GM23248 (cell line): ENCODE measurements at regions not wholly inside any gene's neighbourhood (a gene's known extent, or its start where the extent isn't known, plus 50 kb on each side); places are given as distances from the start of the nearest gene placed in this dataset.
A peak's percentile ranks its signal among the peaks of the same experiment; 100 is the strongest.
"Not testable (repeated sequence)": the region's sequence is repeated elsewhere in the genome, so short reads cannot be mapped to it uniquely, and the experiment has no call there.

ENCODE experiments used
- DNase-seq: peaks from one replicate; pipeline ENCODE4 v3.0.0-alpha.2; 2015
- H2AFZ ChIP-seq: fragments of 200-600 bp; sonication (generic); 2 replicates; pipeline ENCODE4 v1.6.1; 2016; ENCODE audit warnings: antibody characterized with exemption
- H3F3A ChIP-seq: fragments of 200-600 bp; sonication (generic); 2 replicates; pipeline ENCODE4 v1.6.1; 2016; ENCODE audit warnings: mild to moderate bottlenecking, antibody characterized with exemption, mixed run types; ENCODE audit not compliant: insufficient read depth
- H3K27ac ChIP-seq: fragments of 200-600 bp; sonication (generic); 2 replicates; pipeline ENCODE4 v1.5.1; 2016; ENCODE audit warnings: mild to moderate bottlenecking
- H3K27me3 ChIP-seq: fragments of 200-600 bp; sonication (generic); replicated peaks from 2 replicates; pipeline ENCODE4 v1.6.1; 2016; ENCODE audit warnings: mild to moderate bottlenecking; ENCODE audit not compliant: insufficient read depth
- H3K36me3 ChIP-seq: fragments of 200-600 bp; sonication (generic); 2 replicates; pipeline ENCODE4 v1.6.1; 2016; ENCODE audit warnings: low read depth, mild to moderate bottlenecking
- H3K4me1 ChIP-seq: fragments of 200-600 bp; sonication (generic); 2 replicates; pipeline ENCODE4 v1.6.1; 2016; ENCODE audit warnings: mild to moderate bottlenecking; ENCODE audit not compliant: insufficient read depth
- H3K4me2 ChIP-seq: fragments of 200-600 bp; sonication (generic); one replicate; pipeline ENCODE4 v1.6.1; 2016; ENCODE audit warnings: mild to moderate bottlenecking; ENCODE audit not compliant: unreplicated experiment
- H3K4me3 ChIP-seq: fragments of 200-600 bp; sonication (generic); 2 replicates; pipeline ENCODE4 v1.5.1; 2016; ENCODE audit warnings: mild to moderate bottlenecking
- H3K79me2 ChIP-seq: fragments of 200-600 bp; sonication (generic); 2 replicates; pipeline ENCODE4 v1.6.1; 2016; ENCODE audit warnings: mild to moderate bottlenecking; ENCODE audit not compliant: insufficient read depth
- H3K9ac ChIP-seq: fragments of 200-600 bp; sonication (generic); 2 replicates; pipeline ENCODE4 v1.6.1; 2016; ENCODE audit warnings: mild to moderate bottlenecking
- H3K9me2 ChIP-seq: fragments of 200-600 bp; sonication (generic); 2 replicates; pipeline ENCODE4 v1.6.1; 2016; ENCODE audit warnings: mixed run types, mild to moderate bottlenecking, moderate library complexity; ENCODE audit not compliant: insufficient read depth
- H3K9me3 ChIP-seq: fragments of 200-600 bp; sonication (generic); one replicate; pipeline ENCODE4 v1.6.1; 2017; ENCODE audit warnings: low read depth
- H4K20me1 ChIP-seq: fragments of 200-600 bp; sonication (generic); 2 replicates; pipeline ENCODE4 v1.6.0; 2016; ENCODE audit not compliant: insufficient read depth
- EZH2 ChIP-seq: fragments of 200-600 bp; sonication (generic); IDR thresholded peaks from 2 replicates; pipeline ENCODE4 v1.6.1; 2018; ENCODE audit warnings: antibody characterized with exemption, mild to moderate bottlenecking; ENCODE audit not compliant: insufficient read depth, poor library complexity, severe bottlenecking
- EZH2phosphoT487 ChIP-seq: fragments of 200-600 bp; sonication (generic); IDR thresholded peaks from 2 replicates; pipeline ENCODE4 v1.6.1; 2018; ENCODE audit warnings: antibody characterized with exemption, moderate library complexity, mild to moderate bottlenecking, low read depth; ENCODE audit not compliant: insufficient read depth
- WGBS, 2 experiments: methylation state at CpG; one replicate each; pipeline ENCODE4 v1.1.6; 2015 to 2017; ENCODE audit warnings: low lambda C conversion rate in 2 of 2, low coverage in 1 of 2; ENCODE audit errors: missing lambda C conversion rate in 2 of 2; 5-methylcytosine and 5-hydroxymethylcytosine counted together
- in situ Hi-C: fragments of 300-500 bp; cut with MboI; formaldehyde crosslinking; loops from 2 replicates; pipeline ENCODE4 v1.15.0; 2020

DNA sequence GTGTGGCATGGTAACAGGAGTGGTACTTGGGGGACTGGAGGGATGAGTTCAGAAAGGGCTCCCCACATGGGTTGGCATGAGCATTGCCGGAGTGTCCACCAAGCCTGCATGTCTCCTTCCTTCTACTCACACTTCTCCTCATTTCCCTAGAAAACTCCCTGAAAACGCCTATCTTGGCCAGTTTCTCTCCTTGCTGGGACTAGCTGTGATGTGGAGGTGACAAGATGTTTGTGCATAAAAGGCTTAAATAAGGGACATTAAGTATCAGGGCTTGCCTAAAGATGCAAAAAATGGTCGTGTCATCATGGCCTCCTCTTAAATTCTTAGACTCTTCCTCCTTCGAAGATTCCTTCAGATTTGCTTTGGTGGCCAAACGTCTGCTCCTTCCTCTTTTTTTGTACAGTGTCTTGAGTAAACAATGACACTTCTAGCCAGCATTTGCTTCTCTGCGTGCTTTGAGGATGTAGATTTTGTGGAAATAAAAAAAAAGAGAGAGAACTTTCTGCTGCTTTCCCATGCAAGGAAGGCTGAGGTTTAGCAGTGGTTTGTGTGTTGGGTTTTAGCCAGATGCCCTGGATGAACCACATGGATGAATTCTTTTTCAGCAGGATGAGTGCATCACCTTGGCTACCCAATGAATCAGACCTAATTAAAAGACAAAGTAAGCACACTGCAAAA lies 239.1 kb upstream of the IRF2BP2 start:
- peak overlapping the region; percentile 19 for H3K4me2 ChIP-seq
- in situ Hi-C loops: no loop called here
- no peaks in the 10 kb centered on the region for H3K9me3 ChIP-seq
- H3K4me1 ChIP-seq: peaks cover 10% of the 10 kb centered on the region
- H3K27me3 ChIP-seq: no peaks in the 10 kb centered on the region
- peaks cover 3% of the 10 kb centered on the region; the same call in 1 of the 2 replicates for H3F3A ChIP-seq
- TF ChIP-seq EZH2 (no peak), EZH2phosphoT487 (no peak)
- H2AFZ ChIP-seq: no peak overlapping the region
- no peak overlapping the region for H3K27ac ChIP-seq
- peak; percentile 80 for DNase-seq
- 66 to 77% methylated on average over 6 of the region's 6 CpGs for WGBS, 2 experiments
- H3K79me2 ChIP-seq: no peaks in the 10 kb centered on the region
- no peak overlapping the region for H3K4me3 ChIP-seq
- no peaks in the 10 kb centered on the region for H3K36me3 ChIP-seq
- no peaks in the 10 kb centered on the region for H3K9me2 ChIP-seq
- H4K20me1 ChIP-seq: no peaks in the 10 kb centered on the region
- no peak overlapping the region for H3K9ac ChIP-seq

DNA sequence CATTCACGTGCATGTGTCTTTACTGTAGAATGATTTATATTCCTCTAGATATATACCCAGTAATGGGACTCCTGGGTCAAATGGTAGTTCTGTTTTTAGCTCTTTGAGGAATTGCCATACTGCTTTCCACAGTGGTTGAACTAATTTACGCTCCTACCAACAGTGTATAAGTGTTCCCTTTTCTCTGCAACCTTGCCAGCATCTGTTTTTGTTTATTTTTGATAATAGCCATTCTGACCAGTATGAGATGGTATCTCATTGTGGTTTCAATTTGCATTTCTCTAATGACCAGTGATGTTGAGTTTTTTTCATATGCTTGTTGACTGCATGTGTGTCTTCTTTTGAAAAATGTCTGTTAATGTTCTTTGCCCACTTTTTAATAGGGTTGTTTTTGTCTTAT lies 236.8 kb upstream of the IRF2BP2 start:
- H3K4me3 ChIP-seq, H3K27ac ChIP-seq, H3K36me3 ChIP-seq, H4K20me1 ChIP-seq, in situ Hi-C loops, DNase-seq, H3F3A ChIP-seq, H3K4me2 ChIP-seq, H2AFZ ChIP-seq, H3K4me1 ChIP-seq, H3K9me2 ChIP-seq, H3K79me2 ChIP-seq, H3K27me3 ChIP-seq, H3K9ac ChIP-seq, H3K9me3 ChIP-seq: not testable (repeated sequence)
- WGBS, 2 experiments: 97 to 100% methylated on average over 2 of the region's 2 CpGs

DNA sequence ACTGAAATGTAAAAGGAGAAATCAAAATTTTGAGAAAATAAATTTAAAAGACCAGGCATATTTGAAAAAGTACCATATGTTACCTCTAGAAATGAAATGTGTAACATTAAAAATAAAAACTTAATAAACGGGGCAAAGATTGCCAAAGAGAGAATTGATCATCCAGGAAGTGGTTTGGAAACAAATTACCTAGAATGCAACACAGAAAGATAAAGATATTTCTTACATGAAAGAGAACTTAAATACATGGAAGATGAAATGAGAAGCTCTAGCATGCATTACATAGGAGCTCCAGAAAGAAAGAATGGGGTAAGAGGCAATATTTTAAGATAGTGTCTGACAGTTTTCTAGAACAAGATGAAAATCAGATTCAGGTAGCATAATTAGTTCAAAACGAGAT lies 235.9 kb upstream of the IRF2BP2 start:
- Histone ChIP-seq H3K27me3 (no peaks in the 10 kb centered on the region), H3K9ac (no peak overlapping the region), H3K27ac (no peak overlapping the region), H3K4me1 (peaks cover 15% of the 10 kb centered on the region), H4K20me1 (no peaks in the 10 kb centered on the region), H3K4me3 (no peak overlapping the region), H3K36me3 (no peaks in the 10 kb centered on the region), H3K79me2 (no peaks in the 10 kb centered on the region), H3K9me3 (no peaks in the 10 kb centered on the region), H3K9me2 (no peaks in the 10 kb centered on the region), H3K4me2 (no peak overlapping the region), H2AFZ (no peak overlapping the region), H3F3A (no peaks in the 10 kb centered on the region; the same call in 1 of the 2 replicates)
- TF ChIP-seq EZH2phosphoT487: no peak
- no peak for TF ChIP-seq EZH2
- no peak for DNase-seq
- in situ Hi-C loops: no loop called here
- 67 to 70% methylated on average over 2 of the region's 2 CpGs for WGBS, 2 experiments

GRCh38 chr1:234845097-234845660 lies 235.2 kb upstream of the IRF2BP2 start:
- Histone ChIP-seq H3K9ac (no peak overlapping the region), H3K79me2 (no peaks in the 10 kb centered on the region), H3K9me2 (no peaks in the 10 kb centered on the region), H3K36me3 (no peaks in the 10 kb centered on the region), H3F3A (no peaks in the 10 kb centered on the region; the same call in 1 of the 2 replicates), H3K4me1 (peaks cover 18% of the 10 kb centered on the region), H3K27ac (no peak overlapping the region), H3K9me3 (no peaks in the 10 kb centered on the region), H3K4me3 (no peak overlapping the region), H3K4me2 (no peak overlapping the region), H3K27me3 (no peaks in the 10 kb centered on the region), H4K20me1 (no peaks in the 10 kb centered on the region), H2AFZ (no peak overlapping the region)
- TF ChIP-seq EZH2: no peak
- no peak for TF ChIP-seq EZH2phosphoT487
- 87 to 93% methylated on average over 5 of the region's 5 CpGs for WGBS, 2 experiments
- in situ Hi-C loops: no loop called here
- DNase-seq: no peak
